ENCODE measurements at regions not wholly inside any gene's neighbourhood (a gene's known extent, or its start where the extent isn't known, plus 50 kb on each side); places are given as distances from the start of the nearest gene placed in this dataset.

DNA sequence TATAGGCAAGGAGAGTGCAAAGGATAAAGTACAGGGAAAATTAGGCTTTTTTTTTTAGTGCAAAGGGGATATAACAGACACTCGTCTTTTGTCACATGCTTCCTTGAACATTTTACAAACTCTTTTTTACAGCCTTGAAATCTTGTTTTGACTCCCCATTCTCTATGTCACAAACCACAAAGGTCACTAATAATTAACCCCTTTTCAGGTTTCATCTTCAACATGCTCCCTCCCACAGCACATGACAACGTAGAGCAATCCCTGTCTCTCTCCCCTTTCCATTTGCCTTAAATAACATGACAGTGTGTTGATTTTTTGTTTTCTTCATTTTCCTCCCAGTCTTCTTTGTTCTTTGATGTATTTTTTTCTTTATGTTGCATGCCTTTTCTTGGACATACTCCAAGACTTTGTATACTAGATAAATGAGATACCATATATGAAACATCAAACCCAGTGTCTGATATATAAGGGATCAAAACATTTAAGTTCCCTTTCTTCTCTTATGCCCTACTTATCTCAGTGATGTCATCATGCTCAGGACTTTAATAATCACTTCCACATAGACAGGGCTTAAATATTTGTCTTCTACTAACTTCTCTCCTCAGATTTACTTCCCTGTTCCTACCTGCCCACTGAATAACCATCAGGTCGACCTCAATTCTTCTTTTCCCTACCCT is 378.7 kb upstream of the HSF2 start:
- Histone ChIP-seq H3K4me1 (ENCODE audit: control insufficient read depth, low read length) (no peaks in the 10 kb centered on the region), H3K4me2 (ENCODE audit: low read length) (no peak overlapping the region), H3K9me2 (replicated peaks; ENCODE audit: control insufficient read depth, low read length) (no peaks in the 10 kb centered on the region), H3K27ac (ENCODE audit: low read depth, low read length) (no peak overlapping the region), H3K9me3 (ENCODE audit: control insufficient read depth, insufficient read depth, low read length) (no peaks in the 10 kb centered on the region), H3K79me2 (ENCODE audit: control insufficient read depth, low read length) (no peaks in the 10 kb centered on the region), H4K20me1 (ENCODE audit: control insufficient read depth, insufficient read depth, low read depth, low read length) (no peaks in the 10 kb centered on the region), H3K4me3 (ENCODE audit: low read length) (no peak overlapping the region), H3K36me3 (ENCODE audit: control insufficient read depth, low read length) (no peaks in the 10 kb centered on the region), H3F3A (ENCODE audit: control insufficient read depth, insufficient read depth) (no peaks in the 10 kb centered on the region), H3K27me3 (ENCODE audit: control insufficient read depth, low read length) (no peaks in the 10 kb centered on the region)
- TF ChIP-seq, protein P1, sequence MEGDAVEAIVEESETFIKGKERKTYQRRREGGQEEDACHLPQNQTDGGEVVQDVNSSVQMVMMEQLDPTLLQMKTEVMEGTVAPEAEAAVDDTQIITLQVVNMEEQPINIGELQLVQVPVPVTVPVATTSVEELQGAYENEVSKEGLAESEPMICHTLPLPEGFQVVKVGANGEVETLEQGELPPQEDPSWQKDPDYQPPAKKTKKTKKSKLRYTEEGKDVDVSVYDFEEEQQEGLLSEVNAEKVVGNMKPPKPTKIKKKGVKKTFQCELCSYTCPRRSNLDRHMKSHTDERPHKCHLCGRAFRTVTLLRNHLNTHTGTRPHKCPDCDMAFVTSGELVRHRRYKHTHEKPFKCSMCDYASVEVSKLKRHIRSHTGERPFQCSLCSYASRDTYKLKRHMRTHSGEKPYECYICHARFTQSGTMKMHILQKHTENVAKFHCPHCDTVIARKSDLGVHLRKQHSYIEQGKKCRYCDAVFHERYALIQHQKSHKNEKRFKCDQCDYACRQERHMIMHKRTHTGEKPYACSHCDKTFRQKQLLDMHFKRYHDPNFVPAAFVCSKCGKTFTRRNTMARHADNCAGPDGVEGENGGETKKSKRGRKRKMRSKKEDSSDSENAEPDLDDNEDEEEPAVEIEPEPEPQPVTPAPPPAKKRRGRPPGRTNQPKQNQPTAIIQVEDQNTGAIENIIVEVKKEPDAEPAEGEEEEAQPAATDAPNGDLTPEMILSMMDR (IDR thresholded peaks at IDR 0.05; ENCODE audit: low read depth, low read length, poor library complexity, severe bottlenecking) = no peak
- no peak for TF ChIP-seq EZH2phosphoT487 (IDR thresholded peaks at IDR 0.05; ENCODE audit: borderline replicate concordance, low read length)

DNA sequence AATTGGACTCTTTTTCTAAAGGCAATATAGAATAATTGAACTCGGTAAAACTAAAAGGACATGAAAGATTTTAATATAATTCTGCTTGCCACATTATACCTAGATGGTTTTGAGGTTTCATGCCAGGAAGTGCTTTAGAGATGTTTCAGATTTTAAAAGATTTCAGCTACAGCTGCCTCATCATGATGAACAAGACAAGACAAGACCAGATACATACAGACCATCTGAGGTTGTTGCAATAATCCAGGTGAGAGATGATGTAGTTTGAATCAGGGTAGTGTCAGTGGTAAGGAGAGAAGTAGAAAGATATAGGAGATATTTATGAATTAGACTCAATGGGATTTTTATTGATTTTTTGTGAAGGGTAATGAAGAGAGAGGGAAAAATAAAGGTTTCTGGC is 374.3 kb upstream of the HSF2 start:
- Histone ChIP-seq H3K79me2 (ENCODE audit: control insufficient read depth, low read length) (no peaks in the 10 kb centered on the region), H3K36me3 (ENCODE audit: control insufficient read depth, low read length) (no peaks in the 10 kb centered on the region), H3K9me2 (replicated peaks; ENCODE audit: control insufficient read depth, low read length) (no peaks in the 10 kb centered on the region), H3K9me3 (ENCODE audit: control insufficient read depth, insufficient read depth, low read length) (no peaks in the 10 kb centered on the region), H3K27ac (ENCODE audit: low read depth, low read length) (no peak overlapping the region), H3F3A (ENCODE audit: control insufficient read depth, insufficient read depth) (no peaks in the 10 kb centered on the region), H3K4me1 (ENCODE audit: control insufficient read depth, low read length) (no peaks in the 10 kb centered on the region), H3K4me2 (ENCODE audit: low read length) (no peak overlapping the region), H3K27me3 (ENCODE audit: control insufficient read depth, low read length) (no peaks in the 10 kb centered on the region), H3K4me3 (ENCODE audit: low read length) (no peak overlapping the region), H4K20me1 (ENCODE audit: control insufficient read depth, insufficient read depth, low read depth, low read length) (no peaks in the 10 kb centered on the region)
- TF ChIP-seq, protein P1 (IDR thresholded peaks at IDR 0.05; ENCODE audit: low read depth, low read length, poor library complexity, severe bottlenecking) = no peak
- no peak for TF ChIP-seq EZH2phosphoT487 (IDR thresholded peaks at IDR 0.05; ENCODE audit: borderline replicate concordance, low read length)

DNA sequence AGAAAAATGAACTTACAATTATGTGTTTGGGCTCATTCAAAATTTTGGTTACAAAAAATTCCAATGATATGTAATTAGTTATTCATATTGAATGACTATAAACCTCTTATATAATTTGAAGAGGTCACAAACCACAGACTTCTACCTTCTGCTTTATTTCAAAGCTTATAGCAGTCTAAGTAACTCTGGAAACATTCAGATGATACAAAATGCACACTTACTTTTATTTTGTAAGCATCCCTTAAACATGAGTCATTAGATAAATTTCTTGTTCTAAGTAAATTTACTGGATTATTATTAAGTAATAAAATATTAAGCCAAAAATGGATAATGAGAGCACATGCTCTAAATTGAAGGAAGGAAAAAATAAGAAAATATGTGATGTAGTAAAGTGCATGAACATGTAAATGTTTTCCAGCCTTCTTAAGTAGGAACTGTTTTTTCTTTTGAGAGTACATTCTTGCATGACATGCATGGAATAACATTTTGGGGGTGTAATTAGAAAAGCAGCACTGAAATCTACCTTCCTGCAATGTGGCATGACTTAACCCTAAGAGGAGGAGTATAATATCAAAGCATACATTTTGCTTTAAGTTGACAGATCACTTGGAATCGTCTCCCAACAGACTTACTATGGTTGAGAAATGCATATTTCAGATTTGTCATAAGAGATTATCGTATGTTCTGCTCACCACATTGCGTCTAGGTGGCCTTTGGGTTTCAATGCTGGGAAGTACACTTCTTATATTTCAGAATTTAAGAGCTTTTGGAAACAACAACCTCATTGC is 372.7 kb upstream of the HSF2 start:
- Histone ChIP-seq H3K9me2 (replicated peaks; ENCODE audit: control insufficient read depth, low read length) (no peaks in the 10 kb centered on the region), H4K20me1 (ENCODE audit: control insufficient read depth, insufficient read depth, low read depth, low read length) (no peaks in the 10 kb centered on the region), H3K79me2 (ENCODE audit: control insufficient read depth, low read length) (no peaks in the 10 kb centered on the region), H3K9me3 (ENCODE audit: control insufficient read depth, insufficient read depth, low read length) (no peaks in the 10 kb centered on the region), H3K27me3 (ENCODE audit: control insufficient read depth, low read length) (no peaks in the 10 kb centered on the region), H3K4me1 (ENCODE audit: control insufficient read depth, low read length) (no peaks in the 10 kb centered on the region), H3K4me3 (ENCODE audit: low read length) (no peak overlapping the region), H3K36me3 (ENCODE audit: control insufficient read depth, low read length) (no peaks in the 10 kb centered on the region), H3K4me2 (ENCODE audit: low read length) (no peak overlapping the region), H3K27ac (ENCODE audit: low read depth, low read length) (no peak overlapping the region), H3F3A (ENCODE audit: control insufficient read depth, insufficient read depth) (no peaks in the 10 kb centered on the region)
- TF ChIP-seq EZH2phosphoT487 (IDR thresholded peaks at IDR 0.05; ENCODE audit: borderline replicate concordance, low read length) = no peak
- TF ChIP-seq, protein P1 (IDR thresholded peaks at IDR 0.05; ENCODE audit: low read depth, low read length, poor library complexity, severe bottlenecking) = no peak

Measured in DOHH2 (cell line).